HG02870 (cell line): ENCODE measurements at regions not wholly inside any gene's neighbourhood (a gene's known extent, or its start where the extent isn't known, plus 50 kb on each side); places are given as distances from the start of the nearest gene placed in this dataset.

Experiments
- ATAC-seq: cut with Tn5 transposase; IDR thresholded peaks from one replicate; pipeline ENCODE4 v1.9.1; 2021; ENCODE audit warnings: mild to moderate bottlenecking, moderate library complexity; ENCODE audit not compliant: unreplicated experiment

- no peak for ATAC-seq
These were observed 495.1 kb upstream of the FAT1 start for GRCh38 chr4:187218705-187219245.

- no peak for ATAC-seq
These were observed 500.9 kb upstream of the FAT1 start for GRCh38 chr4:187224560-187224959.

- ATAC-seq = no peak
These were observed 504.4 kb upstream of the FAT1 start for GRCh38 chr4:187227907-187228704.

- no peak for ATAC-seq
These were observed 508.5 kb upstream of the FAT1 start for GRCh38 chr4:187232196-187232595.

GRCh38 chr4:187232796-187233195 lies 509.1 kb upstream of the FAT1 start:
- no peak for ATAC-seq

- ATAC-seq = no peak
These were observed 512.0 kb upstream of the FAT1 start for GRCh38 chr4:187235456-187236170.

- ATAC-seq = no peak
These were observed 512.7 kb upstream of the FAT1 start for GRCh38 chr4:187236209-187236890.

GRCh38 chr4:187238646-187239045 lies 515.0 kb upstream of the FAT1 start:
- no peak for ATAC-seq

- no peak for ATAC-seq
These were observed 528.2 kb upstream of the FAT1 start for GRCh38 chr4:187251896-187252295.

GRCh38 chr4:187256897-187257296 lies 533.2 kb upstream of the FAT1 start:
- ATAC-seq = no peak

GRCh38 chr4:187258651-187259401 lies 535.2 kb upstream of the FAT1 start:
- no peak for ATAC-seq

- no peak for ATAC-seq
These were observed 545.3 kb upstream of the FAT1 start for GRCh38 chr4:187268940-187269339.

- no peak for ATAC-seq
These were observed 546.5 kb upstream of the FAT1 start for GRCh38 chr4:187270154-187270553.

GRCh38 chr4:187271848-187272247 lies 548.2 kb upstream of the FAT1 start:
- ATAC-seq = no peak

- ATAC-seq = no peak
These were observed 550.5 kb upstream of the FAT1 start for GRCh38 chr4:187274153-187274552.

- no peak for ATAC-seq
These were observed 553.2 kb upstream of the FAT1 start for GRCh38 chr4:187276736-187277408.

GRCh38 chr4:187283201-187283955 lies 559.7 kb upstream of the FAT1 start:
- no peak for ATAC-seq

GRCh38 chr4:187286525-187286924 lies 562.9 kb upstream of the FAT1 start:
- ATAC-seq = no peak

GRCh38 chr4:187289371-187289770 lies 565.7 kb upstream of the FAT1 start:
- no peak for ATAC-seq

GRCh38 chr4:187294861-187295260 lies 571.2 kb upstream of the FAT1 start:
- no peak for ATAC-seq
